ENCODE measurements at regions not wholly inside any gene's neighbourhood (a gene's known extent, or its start where the extent isn't known, plus 50 kb on each side); places are given as distances from the start of the nearest gene placed in this dataset.
"Not testable (repeated sequence)": the region's sequence is repeated elsewhere in the genome, so short reads cannot be mapped to it uniquely, and the experiment has no call there.

DNA sequence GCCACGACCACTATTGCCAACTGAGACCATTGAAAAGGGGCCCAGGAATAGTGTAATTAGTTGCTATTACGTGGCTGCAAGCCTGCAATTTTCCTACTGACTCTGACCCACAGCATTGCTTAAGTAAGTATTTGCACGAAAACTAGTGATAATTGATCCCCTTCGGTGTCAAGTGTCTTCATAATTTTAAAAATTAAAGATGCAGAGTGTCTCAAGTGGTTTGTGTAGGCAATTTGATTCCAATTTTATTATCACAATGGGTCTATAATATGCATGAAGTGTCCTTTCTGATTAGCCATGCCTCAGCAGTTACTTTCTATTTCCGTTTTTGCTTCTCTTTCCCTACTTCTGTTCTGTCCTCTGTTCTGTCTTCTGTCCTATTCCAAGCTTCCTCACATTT, 259.2 kb downstream of the C3orf38 start:
- DNase-seq (ENCODE audit: low spot score): no peak

DNA sequence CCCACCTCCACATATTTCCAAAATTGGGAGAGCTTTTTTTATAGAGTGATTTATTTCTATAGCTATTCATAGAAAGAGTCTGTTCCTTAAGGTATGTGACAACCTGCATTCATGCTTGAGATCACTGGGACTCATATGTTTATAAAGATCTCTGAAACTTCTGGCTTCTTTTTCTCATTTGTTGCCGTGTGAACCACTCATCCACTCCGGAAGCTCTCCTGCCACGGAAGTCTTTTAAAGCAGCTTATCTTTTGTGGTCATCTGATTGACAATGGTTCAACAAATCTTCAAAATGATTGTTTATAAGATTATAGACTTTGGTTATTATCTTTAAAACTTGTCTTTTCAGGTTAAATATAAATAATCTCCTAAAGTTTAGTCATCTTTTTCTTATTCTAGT, 260.5 kb downstream of the C3orf38 start:
- no peak for DNase-seq (ENCODE audit: low spot score)

DNA sequence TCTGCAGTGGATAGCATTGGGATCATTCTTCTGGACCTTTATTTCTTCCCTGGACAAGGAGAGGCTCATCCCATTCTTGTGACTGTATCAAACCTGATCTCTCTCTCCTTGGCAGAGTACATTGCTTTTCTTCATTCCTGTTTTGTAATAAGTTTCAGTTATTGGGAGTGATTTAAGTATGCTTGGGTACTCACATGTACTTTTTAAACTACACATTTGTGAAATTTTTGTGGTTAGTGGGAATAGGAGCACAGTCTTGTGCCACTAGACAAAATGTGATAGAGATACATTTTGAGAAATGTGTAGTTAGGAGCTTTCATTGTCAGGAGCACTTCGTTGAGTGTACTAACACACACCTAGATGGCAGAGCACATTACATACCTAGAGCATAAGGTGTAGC, 262.6 kb downstream of the C3orf38 start:
- no peak for DNase-seq (ENCODE audit: low spot score)

DNA sequence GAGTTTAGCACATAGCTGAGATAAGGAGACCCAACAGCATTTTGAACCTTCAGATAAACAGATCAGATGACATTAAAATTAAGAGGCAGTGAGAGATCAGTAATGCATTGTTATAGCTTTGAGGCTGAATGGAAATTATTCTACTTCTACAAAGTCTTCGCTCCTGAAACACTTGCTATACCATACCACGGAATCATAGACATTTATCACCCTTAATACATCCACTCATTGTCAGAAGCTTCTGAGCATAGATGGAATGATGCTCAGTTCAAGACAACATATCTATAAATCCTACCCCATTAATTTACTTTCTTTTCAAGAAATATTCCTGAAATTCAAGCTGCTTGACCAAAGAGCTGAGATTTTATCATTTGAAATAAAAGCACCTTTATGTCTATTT, 266.7 kb downstream of the C3orf38 start:
- DNase-seq (ENCODE audit: low spot score): no peak

DNA sequence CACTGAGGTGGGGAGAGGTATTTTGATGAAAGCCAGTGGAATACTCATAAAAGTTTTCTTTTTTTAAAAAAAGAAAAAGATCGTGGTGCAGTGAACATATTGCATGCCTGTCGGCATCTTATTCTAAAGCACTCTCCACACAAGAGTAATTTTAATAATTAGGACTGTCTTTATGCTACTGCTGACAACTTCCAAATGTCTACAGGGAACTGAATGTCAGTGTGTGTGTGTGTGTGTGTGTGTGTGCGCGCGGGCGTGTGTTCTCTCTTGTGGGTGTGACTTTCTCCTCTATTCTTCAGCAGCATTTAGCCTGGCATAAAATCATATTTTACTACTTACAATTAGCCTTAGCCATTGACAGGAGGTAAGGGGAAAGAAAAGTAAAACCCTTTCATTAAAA, 268.5 kb downstream of the C3orf38 start:
- DNase-seq (ENCODE audit: low spot score): no peak

DNA sequence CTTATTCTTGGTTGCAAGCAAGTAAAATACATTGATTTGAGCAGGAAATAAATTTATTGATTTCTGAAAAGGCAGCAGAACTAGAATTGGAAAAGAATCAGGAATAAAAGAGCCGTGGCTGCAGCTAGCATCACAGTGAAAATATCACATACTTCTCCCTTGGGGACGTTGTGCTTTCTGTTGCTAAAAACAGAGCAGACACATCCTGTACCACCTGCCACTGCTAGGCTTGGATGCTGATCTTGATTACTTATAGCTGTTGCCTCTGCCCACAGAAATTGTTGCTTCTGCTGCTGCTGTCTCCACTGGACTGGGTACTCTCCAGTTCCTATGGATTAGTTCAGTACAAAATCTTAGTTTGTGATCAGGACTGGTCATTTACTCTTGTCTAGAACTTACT, 283.8 kb downstream of the C3orf38 start:
- DNase-seq (ENCODE audit: low spot score): no peak

DNA sequence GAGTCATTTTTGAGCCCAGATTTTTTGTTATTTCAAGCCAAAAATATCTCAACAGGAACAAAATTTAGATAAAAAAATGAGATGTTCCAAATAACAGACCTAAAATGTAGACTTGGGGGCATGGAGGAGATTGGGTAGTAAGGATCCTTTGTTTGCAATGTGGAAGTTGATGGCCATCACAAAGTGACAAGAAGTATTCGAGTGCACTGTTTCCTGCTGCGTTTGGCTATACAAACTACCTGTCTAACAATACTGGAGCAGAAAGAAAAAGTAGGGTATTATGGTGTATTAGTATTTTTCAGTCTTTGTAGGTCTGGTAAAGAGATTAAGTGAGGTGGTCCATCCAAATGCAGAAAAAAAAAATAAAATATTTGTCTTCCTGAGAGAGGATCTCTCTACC, 284.2 kb downstream of the C3orf38 start:
- no peak for DNase-seq (ENCODE audit: low spot score)

DNA sequence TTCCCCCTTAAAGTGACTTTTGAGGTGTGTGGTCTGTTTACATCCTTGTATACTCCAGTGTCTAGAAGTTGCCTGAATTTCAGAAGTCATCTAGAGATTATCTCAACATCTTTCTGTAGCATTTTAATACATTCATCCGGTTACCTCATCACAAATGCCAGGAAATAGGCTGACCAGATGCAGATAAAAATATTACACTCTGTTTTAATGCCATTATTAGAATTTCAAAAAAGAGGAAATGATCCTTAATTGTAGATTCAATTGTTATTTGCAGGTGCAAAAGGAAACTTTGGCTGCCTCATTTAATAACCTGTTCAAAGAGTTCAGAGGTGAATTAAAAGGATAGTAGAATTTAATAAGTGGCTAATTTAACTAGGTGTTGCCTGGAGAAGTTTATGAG, 290.9 kb downstream of the C3orf38 start:
- DNase-seq (ENCODE audit: low spot score): no peak

DNA sequence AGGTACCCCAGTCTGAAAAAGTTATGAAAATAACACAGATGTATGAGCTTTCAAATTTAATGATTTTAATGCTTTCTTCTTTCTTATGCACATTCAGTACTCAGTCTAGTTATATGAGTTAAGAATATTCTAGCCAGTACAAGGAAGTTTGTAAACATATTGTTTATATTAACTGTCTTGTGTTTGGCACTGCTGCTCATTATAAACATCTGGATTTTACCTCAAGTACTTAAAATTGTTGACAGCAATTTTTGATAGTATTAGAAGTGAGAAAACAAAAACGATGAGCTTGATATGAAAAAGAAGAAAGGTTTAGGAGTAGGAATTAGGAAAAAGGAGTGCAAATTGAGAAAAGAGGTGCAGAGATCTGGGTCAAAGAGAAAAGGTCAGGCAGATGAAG, 293.3 kb downstream of the C3orf38 start:
- DNase-seq (ENCODE audit: low spot score): no peak

DNA sequence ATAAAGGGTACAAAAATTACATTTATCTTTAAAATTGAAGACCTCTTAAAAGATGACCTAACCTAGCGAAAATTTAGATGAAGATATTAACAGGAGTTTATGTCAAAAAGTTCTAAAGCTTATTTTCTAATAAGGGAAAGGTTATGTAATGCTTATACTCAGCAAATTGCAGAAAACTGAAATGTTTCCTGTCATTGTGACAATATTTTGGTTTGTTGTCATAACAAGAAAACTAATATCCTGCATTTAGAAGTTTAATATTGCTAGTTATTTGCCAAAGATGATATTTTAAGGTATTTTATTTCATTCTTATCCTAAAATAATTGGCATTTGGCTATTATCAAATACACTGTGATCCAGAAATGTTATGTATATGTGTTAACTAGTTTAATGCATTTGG, 294.5 kb downstream of the C3orf38 start:
- no peak for DNase-seq (ENCODE audit: low spot score)

DNA sequence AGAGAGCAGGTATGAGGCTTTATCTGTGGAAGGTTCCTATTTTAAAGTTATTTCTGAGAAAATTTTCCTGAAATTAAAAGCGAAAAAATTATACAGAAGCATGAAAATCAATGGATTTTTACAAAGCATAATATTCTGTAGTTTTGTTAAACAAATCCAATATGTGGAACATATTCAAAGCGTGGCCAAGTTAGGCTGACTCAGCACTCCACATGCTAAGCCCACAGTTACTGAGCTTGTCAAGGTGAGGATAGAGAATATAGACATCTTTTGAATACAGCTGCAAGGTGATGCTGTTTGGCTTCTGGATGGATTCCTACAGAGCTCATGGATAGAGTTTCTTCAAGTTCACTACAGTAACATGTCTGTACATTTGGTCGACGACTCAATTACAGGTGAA, 302.5 kb downstream of the C3orf38 start:
- no peak for DNase-seq (ENCODE audit: low spot score)

DNA sequence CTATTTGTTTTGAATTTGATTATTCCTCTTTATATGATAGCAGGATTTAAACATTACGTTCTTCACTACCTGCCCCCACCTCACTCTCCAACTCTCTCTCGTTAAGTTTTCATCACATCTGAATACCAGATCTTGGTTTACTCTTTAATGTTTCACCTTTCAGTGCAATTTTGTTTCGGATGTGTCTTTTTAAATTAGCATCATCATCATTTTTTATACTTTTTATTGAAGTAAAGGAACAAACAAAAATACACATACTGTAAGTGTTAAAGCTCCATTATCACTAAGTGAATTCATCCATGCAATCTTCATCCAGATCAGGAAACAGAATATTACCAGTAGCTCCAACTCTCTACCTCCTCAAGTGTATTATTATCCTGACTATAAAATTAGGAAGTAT, 310.6 kb downstream of the C3orf38 start:
- DNase-seq (ENCODE audit: low spot score): no peak

DNA sequence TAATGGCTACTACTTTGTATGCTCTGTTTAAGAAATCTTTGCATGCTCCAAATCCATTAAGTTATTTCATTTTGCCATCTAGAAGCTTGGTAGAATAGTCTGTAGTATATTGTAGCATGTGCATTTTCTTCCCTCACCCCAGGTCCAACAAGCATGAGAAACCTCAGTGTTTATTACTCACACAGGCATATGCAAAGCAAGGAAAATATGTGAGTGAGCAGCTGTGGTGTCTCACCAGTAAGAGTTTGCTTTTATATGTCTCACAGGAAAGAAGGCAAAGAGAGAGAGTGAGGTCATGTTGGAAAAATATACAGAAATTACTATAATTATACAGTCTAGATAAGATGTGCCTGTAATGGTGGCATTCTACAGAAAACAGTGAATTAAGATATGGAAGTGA, 312.5 kb downstream of the C3orf38 start:
- no peak for DNase-seq (ENCODE audit: low spot score)

DNA sequence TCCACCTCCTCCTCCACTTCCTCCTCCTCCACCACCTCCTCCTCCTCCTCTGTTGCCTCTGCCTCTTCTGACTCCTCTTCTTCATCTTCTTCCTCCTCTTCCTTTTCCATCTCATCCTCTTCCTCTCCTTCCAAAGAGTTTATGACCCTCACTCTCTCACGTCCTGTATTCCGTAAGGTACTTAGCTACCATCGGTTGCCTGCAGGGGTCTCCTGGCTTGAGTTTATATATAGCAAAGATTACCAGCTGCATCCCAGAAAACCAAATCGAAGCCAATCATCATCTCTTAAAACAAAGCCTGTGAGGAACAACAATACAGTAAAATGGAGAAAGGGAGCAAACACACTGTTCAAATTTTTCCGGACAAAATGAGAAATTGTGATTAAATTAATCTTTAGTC, 317.4 kb downstream of the C3orf38 start:
- DNase-seq (ENCODE audit: low spot score): no peak

DNA sequence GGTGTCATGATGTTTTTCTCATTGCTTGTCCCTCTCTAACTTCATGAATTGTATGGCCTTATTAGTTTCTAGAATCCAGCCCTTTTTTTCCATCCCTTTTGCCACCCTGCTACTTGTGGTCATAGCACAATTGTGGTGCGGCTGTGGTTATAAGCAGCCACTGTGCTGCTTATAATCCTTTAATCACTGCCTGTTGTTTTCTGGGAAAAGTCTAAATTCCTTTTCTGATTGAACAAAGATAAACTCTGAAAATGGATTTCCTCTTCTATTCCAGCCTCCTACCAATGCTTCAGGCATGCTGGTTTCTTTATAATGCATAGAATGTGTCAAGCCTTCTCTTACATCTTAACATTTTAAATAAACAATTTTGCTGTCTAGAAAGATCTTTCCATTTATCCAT, 319.5 kb downstream of the C3orf38 start:
- no peak for DNase-seq (ENCODE audit: low spot score)

DNA sequence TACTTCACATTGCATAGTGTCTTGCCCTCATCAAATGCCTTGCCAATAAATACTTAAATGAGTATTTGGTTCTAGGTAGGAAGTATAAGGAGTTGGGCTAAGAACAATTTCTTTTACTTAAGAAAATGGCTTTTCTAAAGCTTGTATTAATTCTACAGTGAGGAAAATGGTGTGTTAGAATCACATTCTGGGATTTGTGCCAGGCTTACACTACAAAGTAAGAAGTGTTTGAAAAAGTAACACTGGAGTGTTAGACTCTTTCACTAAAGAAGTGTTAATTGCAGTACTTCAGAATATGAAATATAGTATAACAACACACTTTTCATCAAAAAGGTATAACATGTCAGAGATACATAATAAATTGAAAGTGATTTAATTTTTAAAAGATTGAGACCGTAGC, 328.7 kb downstream of the C3orf38 start:
- no peak for DNase-seq (ENCODE audit: low spot score)

DNA sequence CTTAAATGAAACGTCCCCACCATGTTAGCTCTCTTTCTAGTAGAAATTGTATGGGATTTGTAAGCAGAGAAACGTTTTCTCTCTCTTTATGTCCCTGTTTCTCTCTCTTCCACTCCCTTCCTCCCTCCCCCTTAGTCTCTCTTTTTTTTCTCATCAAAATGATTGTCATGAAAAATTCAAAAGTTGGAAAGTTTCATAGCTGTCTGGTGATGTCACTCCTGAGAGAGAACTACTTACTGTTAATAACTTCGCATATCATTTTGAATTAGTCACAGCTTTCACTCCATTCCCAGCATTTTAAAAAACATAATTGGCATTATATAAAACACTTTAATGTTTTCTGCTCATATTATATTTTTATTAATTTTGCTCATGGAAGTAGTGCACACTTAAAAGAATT, 331.1 kb downstream of the C3orf38 start:
- DNase-seq (ENCODE audit: low spot score): no peak

DNA sequence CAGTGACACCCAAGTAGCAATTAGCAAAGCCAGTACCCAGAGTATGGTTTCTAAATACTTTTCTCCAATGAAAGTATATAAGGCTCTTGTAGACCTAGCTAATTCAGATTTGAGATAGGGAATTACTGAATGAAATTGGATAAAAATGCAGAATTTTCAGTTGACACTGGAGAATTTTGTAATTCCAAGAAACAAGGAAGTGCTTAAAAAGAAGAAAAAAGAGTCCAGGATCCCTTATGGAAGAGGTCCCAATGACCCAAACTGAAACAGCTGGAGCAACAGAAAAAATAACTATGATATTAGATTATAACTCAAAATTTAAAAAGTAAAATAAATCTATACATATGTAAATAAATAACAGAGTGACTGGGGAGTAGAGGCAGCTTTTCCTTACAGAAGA, 335.2 kb downstream of the C3orf38 start:
- no peak for DNase-seq (ENCODE audit: low spot score)

DNA sequence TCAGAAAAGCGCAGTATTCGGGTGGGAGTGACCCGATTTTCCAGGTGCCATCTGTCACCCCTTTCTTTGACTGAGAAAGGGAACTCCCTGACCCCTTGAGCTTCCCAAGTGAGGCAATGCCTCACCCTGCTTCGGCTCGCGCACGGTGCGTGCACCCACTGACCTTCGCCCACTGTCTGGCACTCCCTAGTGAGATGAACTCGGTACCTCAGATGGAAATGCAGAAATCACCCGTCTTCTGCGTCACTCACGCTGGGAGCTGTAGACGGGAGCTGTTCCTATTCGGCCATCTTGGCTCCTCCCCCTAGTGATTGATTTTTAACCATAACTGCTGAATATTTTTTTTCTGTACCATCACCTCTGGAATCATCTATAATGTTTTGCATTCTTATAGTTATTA, 359.1 kb downstream of the C3orf38 start:
- not testable (repeated sequence) for DNase-seq (ENCODE audit: low spot score)

DNA sequence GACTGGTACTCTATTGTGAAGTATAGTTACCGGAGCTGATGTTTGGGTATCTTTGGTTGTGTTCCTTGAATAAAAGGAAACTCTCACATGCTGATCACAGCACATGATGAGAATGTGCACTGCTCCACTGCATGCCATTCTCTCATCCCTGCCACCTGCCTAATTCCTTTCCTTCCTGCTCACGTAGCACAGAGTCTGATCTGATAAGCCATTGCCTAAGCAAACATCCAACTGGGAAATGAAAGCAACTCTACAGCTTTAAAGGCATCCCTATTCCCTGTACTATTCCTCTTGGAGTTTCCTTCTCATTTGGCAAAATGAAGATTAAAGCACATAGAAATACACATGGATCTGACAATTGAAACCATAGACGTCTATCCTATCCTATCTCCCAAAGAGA, 359.8 kb downstream of the C3orf38 start:
- no peak for DNase-seq (ENCODE audit: low spot score)

DNA sequence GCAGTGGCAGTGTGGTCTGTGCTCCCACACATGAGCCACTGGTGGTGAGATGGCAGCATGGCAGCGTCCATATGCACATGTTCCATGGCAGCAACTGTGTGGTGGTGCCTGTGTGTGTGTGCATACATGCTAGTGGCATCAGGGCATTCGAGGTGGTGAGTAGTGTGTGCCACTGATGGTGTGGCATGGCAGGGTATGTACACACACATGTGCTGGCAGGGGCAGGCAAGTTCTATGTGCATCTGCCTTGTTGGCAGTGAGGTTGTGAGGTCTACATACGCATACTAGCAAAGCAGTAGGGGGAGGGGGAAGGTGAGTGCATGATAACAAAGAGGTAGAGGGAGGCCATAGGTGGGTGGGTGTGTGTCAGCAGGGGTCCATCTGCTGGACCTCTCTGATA, 378.7 kb downstream of the C3orf38 start:
- DNase-seq (ENCODE audit: low spot score): no peak

DNA sequence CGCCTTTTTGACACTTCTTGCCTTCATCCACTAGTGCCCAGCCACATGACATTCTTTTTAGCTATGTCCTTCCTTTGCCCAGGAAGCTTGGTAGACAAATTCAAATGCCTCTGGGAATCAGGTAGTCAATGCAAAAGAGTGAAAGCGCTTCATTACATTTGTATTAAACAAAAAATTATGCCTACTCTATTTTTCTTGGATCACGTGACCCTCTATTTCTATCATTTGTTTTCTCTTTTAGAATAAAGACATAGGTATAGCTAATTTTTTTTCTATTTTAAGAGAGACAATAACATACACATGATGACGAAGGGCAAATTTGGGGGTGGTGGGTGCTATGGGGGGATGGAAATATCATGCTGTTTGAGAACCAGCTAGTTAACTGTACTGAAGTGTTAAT, 384.8 kb downstream of the C3orf38 start:
- no peak for DNase-seq (ENCODE audit: low spot score)

DNA sequence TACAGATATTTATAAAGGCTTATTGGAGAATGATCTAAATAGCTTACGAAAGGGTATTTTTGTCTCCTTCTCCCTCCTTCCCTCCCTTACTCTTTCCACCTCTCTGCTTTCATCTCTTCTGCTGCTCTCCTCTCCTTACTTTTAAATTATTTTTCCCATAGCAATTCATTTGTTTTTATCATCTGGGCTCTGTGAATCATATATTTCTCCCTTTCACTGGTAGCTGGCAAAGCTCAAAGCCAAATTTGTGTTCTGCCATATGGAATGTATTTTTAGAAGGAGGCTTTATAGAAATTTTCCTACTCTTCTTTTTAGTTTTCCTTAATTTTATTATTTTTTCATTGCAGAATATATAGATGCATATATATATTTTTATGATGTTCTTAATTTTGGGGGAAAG, 385.8 kb downstream of the C3orf38 start:
- no peak for DNase-seq (ENCODE audit: low spot score)

DNA sequence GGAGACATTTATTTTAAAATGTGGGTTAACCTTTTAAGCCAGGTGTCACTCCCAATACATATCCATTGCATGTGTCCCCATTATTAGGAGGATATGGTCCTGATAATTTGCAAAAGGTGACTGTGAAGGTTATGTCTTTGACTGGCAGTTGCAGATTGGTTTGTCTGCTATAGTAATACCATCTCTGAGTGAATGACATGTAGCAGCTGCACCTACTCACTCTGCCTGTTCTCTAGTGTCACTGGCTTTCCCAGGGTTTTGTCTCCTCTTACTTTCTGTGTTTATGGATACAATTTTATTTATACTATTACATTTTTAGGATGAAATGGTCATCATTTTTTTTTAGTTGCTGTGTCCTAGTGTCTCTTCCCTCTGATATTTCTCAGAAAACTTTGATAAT, 393.2 kb downstream of the C3orf38 start:
- DNase-seq (ENCODE audit: low spot score): no peak

DNA sequence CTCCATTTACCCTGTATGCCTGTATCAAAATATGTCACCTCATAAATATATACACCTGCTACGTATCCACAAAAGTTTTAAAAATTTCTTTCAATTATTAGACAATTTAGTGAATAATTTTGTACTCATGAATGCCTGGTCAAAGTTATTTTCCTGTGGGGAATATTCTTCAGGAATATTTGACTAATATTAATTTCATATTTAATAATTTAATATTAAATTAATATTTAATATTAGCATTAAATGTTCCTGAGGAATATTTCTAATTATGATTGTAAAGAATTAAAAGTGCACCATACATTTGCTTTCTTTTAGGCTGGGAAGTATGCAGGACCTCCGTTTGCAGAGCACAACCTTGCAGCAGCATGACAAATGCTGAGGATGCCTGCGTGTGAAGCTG, 422.7 kb downstream of the C3orf38 start:
- DNase-seq (ENCODE audit: low spot score): no peak
